Endothelial cell of umbilical vein (primary cell): ENCODE measurements at regions not wholly inside any gene's neighbourhood (a gene's known extent, or its start where the extent isn't known, plus 50 kb on each side); places are given as distances from the start of the nearest gene placed in this dataset.

ENCODE experiments used
- BruUV-seq: library from RNA; stranded (reverse); fragments of 400-500 nt; replicated peaks from 2 replicates; lab custom pipeline; 2021; lab: Mats Ljungman, UMichigan
- CTCF ChIA-PET: fragments of 300-600, 350-600 bp; sonication (Branson Sonifier 250); formaldehyde crosslinking; loops from one replicate; lab custom pipeline; 2021; ENCODE audit warnings: antibody characterized with exemption, inconsistent platforms; lab: Charles Lee
- POLR2A ChIA-PET: fragments of 300-600, 350-600 bp; sonication (Branson Sonifier 250); formaldehyde crosslinking; loops from one replicate; lab custom pipeline; 2021; ENCODE audit warnings: antibody characterized with exemption, inconsistent platforms; lab: Charles Lee
- DNase-seq: peaks from one replicate; pipeline ENCODE4 v3.0.0-alpha.2; 2011; ENCODE audit warnings: low read depth, low spot score
- FAIRE-seq: peaks from 2 replicates; lab custom pipeline; 2011; peaks lifted over from hg19 to GRCh38; lab: Jason Lieb, UNC
- H2AFZ ChIP-seq: 2 replicates; pipeline ENCODE4 v1.6.0; 2012; ENCODE audit warnings: low read depth, low read length, control low read depth, inconsistent platforms
- H3K27ac ChIP-seq: 2 replicates; pipeline ENCODE4 v1.5.1; 2011; ENCODE audit warnings: low read depth, mild to moderate bottlenecking, control low read depth, low read length, moderate library complexity; ENCODE audit not compliant: insufficient read depth
- H3K27me3 ChIP-seq, 2 experiments: 2 replicates each; pipeline versions ENCODE4 v1.6.0 to v1.6.1; 2011; ENCODE audit warnings: low read length in 2 of 2, mixed read lengths in 1 of 2; ENCODE audit not compliant: control insufficient read depth in 2 of 2, insufficient read depth in 2 of 2
- H3K36me3 ChIP-seq, 2 experiments: 2 replicates in 1 of 2; 3 replicates in 1 of 2; pipeline ENCODE4 v1.5.1; 2011; ENCODE audit warnings: low read length in 2 of 2, mild to moderate bottlenecking in 1 of 2, moderate library complexity in 1 of 2; ENCODE audit not compliant: control insufficient read depth in 2 of 2, insufficient read depth in 2 of 2; ENCODE audit errors: extremely low read depth in 1 of 2
- H3K4me1 ChIP-seq: 3 replicates; pipeline ENCODE4 v1.5.1; 2011; ENCODE audit warnings: mild to moderate bottlenecking, low read length; ENCODE audit not compliant: control insufficient read depth, insufficient read depth; ENCODE audit errors: extremely low read depth
- H3K4me2 ChIP-seq: 2 replicates; pipeline ENCODE4 v1.6.1; 2011; ENCODE audit warnings: low read length, control low read depth, mixed read lengths; ENCODE audit not compliant: insufficient read depth
- H3K4me3 ChIP-seq, 3 experiments: fragments of 200-600 bp in 1 of 3; sonication (generic), shearing (Covaris generic) in 1 of 3; replicated peaks in 1 of 3; 2 replicates each; pipeline ENCODE4 v1.5.1; 2011 to 2016; ENCODE audit warnings: control low read depth in 3 of 3, low read length in 3 of 3, mild to moderate bottlenecking in 2 of 3, inconsistent platforms in 1 of 3, low read depth in 1 of 3, moderate library complexity in 1 of 3; ENCODE audit not compliant: insufficient read depth in 1 of 3
- H3K79me2 ChIP-seq: 2 replicates; pipeline ENCODE4 v1.6.0; 2012; ENCODE audit warnings: low read length, inconsistent platforms; ENCODE audit not compliant: control insufficient read depth, insufficient read depth
- H3K9ac ChIP-seq: replicated peaks from 2 replicates; pipeline ENCODE3; 2011; ENCODE audit warnings: low read length, control low read depth; ENCODE audit not compliant: insufficient read depth; ENCODE audit errors: extremely low read depth
- H3K9me1 ChIP-seq: replicated peaks from 3 replicates; pipeline ENCODE4 v1.6.0; 2011; ENCODE audit warnings: mild to moderate bottlenecking, low read length; ENCODE audit not compliant: control insufficient read depth, insufficient read depth; ENCODE audit errors: extremely low read depth
- H3K9me3 ChIP-seq: replicated peaks from 2 replicates; pipeline ENCODE4 v1.5.1; 2012; ENCODE audit warnings: low read length, inconsistent platforms; ENCODE audit not compliant: control insufficient read depth, insufficient read depth
- H4K20me1 ChIP-seq: replicated peaks from 2 replicates; pipeline ENCODE3; 2011; ENCODE audit warnings: mild to moderate bottlenecking, low read length; ENCODE audit not compliant: control insufficient read depth, insufficient read depth; ENCODE audit errors: extremely low read depth
- CTCF ChIP-seq, 2 donors: IDR thresholded peaks; 1 replicate in 1 of 2; 2 replicates in 1 of 2; pipeline ENCODE4 v1.5.1; 2011; ENCODE audit warnings: low read length in 2 of 2, mild to moderate bottlenecking in 2 of 2, moderate library complexity in 2 of 2, control low read depth in 1 of 2, inconsistent platforms in 1 of 2, low read depth in 1 of 2; ENCODE audit not compliant: insufficient read depth in 1 of 2; ENCODE audit errors: extremely low read depth in 1 of 2
- EZH2 ChIP-seq: IDR thresholded peaks from 2 replicates; pipeline ENCODE4 v1.6.1; 2012; ENCODE audit warnings: borderline replicate concordance, low read depth, mild to moderate bottlenecking, moderate library complexity, low read length, inconsistent platforms; ENCODE audit not compliant: severe bottlenecking
- JUN ChIP-seq: IDR thresholded peaks from 2 replicates; pipeline ENCODE4 v1.6.1; 2011; ENCODE audit warnings: borderline replicate concordance, low read depth; ENCODE audit not compliant: insufficient read length, insufficient read depth
- MAX ChIP-seq: IDR thresholded peaks from 2 replicates; pipeline ENCODE4 v1.6.1; 2011; ENCODE audit not compliant: insufficient read depth, insufficient read length
- dilution Hi-C: fragments of 300-500 bp; cut with MboI; formaldehyde crosslinking; loops from one replicate; pipeline ENCODE4 v1.15.0; 2019; ENCODE audit warnings: low sequenced_read_pairs; ENCODE audit not compliant: extremely low pct_ligation_motif_present
- intact Hi-C: fragments of 100-400 bp; cut with micrococcal nuclease; formaldehyde crosslinking; loops from one replicate; pipeline ENCODE4 v1.10.0; 2022

- Histone ChIP-seq H3K9ac (no peak overlapping the region), H3K79me2 (no peaks in the 10 kb centered on the region), H3K27ac (no peak overlapping the region), H3K4me1 (no peaks in the 10 kb centered on the region), H4K20me1 (no peaks in the 10 kb centered on the region), H3K36me3 (no peaks in the 10 kb centered on the region), H2AFZ (no peak overlapping the region), H3K27me3 (no peaks in the 10 kb centered on the region), H3K4me3 (no peak overlapping the region), H3K9me1 (no peaks in the 10 kb centered on the region), H3K9me3 (no peaks in the 10 kb centered on the region), H3K4me2 (no peak overlapping the region)
- FAIRE-seq, result no peak
- no peak for TF ChIP-seq EZH2
- TF ChIP-seq CTCF (IDR thresholded peaks at IDR 0.05; ENCODE audit: extremely low read depth in 1 of 2, insufficient read depth in 1 of 2, low read depth in 1 of 2, low read length in 2 of 2), result no peak
- TF ChIP-seq JUN, result no peak
- TF ChIP-seq MAX, result no peak
- POLR2A ChIA-PET, result no interaction called here
- dilution Hi-C loops (no loop called here), intact Hi-C loops (no loop called here)
- DNase-seq, result no peak
- BruUV-seq, result no TSS peak
- CTCF ChIA-PET, result no interaction called here
These were observed 489.1 kb downstream of the FUT8 start for GRCh38 chr14:65901595-65901994.

GRCh38 chr14:65904988-65905387, 492.5 kb downstream of the FUT8 start:
- TF ChIP-seq MAX, result no peak
- Histone ChIP-seq H3K9ac (no peak overlapping the region), H3K27ac (no peak overlapping the region), H3K4me2 (no peak overlapping the region), H3K27me3 (no peaks in the 10 kb centered on the region), H3K4me3 (no peak overlapping the region), H2AFZ (no peak overlapping the region), H3K9me3 (no peaks in the 10 kb centered on the region), H3K4me1 (no peaks in the 10 kb centered on the region), H3K79me2 (no peaks in the 10 kb centered on the region), H3K9me1 (no peaks in the 10 kb centered on the region), H3K36me3 (no peaks in the 10 kb centered on the region), H4K20me1 (no peaks in the 10 kb centered on the region)
- FAIRE-seq (no peak), DNase-seq (no peak)
- intact Hi-C loops (no loop called here), dilution Hi-C loops (no loop called here)
- no TSS peak for BruUV-seq
- ChIA-PET CTCF (no interaction called here), POLR2A (no interaction called here)
